BJ (cell line): ENCODE measurements at regions not wholly inside any gene's neighbourhood (a gene's known extent, or its start where the extent isn't known, plus 50 kb on each side); places are given as distances from the start of the nearest gene placed in this dataset.

Experiments used
- CTCF ChIA-PET: fragments of 350-600 bp; formaldehyde crosslinking; extraction: SDS; loops from one replicate; lab custom pipeline; 2021; ENCODE audit warnings: antibody characterized with exemption, inconsistent platforms; lab: Yijun Ruan, JAX
- POLR2A ChIA-PET: fragments of 300-600 bp; sonication (Branson Sonifier 250); formaldehyde crosslinking; extraction: SDS; loops from one replicate; lab custom pipeline; 2021; ENCODE audit warnings: antibody characterized with exemption; lab: Charles Lee
- DNase-seq: peaks from one replicate; pipeline ENCODE4 v3.0.0-alpha.2; 2011; ENCODE audit warnings: low read depth
- H3K27me3 ChIP-seq: 2 replicates; pipeline ENCODE4 v1.6.0; 2011; ENCODE audit warnings: low read length; ENCODE audit not compliant: control insufficient read depth, insufficient read depth
- H3K36me3 ChIP-seq: 2 replicates; pipeline ENCODE4 v1.5.1; 2011; ENCODE audit warnings: low read length; ENCODE audit not compliant: control insufficient read depth, insufficient read depth
- H3K4me3 ChIP-seq: 2 replicates; pipeline ENCODE4 v1.5.1; 2011; ENCODE audit warnings: low read depth, mild to moderate bottlenecking, control low read depth, low read length
- CTCF ChIP-seq: IDR thresholded peaks from 2 replicates; pipeline ENCODE4 v1.5.1; 2011; ENCODE audit warnings: low read depth, mild to moderate bottlenecking, control low read depth, inconsistent platforms, low read length, moderate library complexity; ENCODE audit not compliant: insufficient read depth

GRCh38 chr20:11186301-11187008, 512.7 kb upstream of the JAG1 start:
- CTCF ChIA-PET: interaction anchor here (0.8 kb wide), 1 partner anchor 512 kb away, joined by 3 read pairs; the partner anchor contains the start of gene JAG1
- no peak for DNase-seq

GRCh38 chr20:11188843-11189603, 515.2 kb upstream of the JAG1 start:
- no peaks in the 10 kb centered on the region for H3K27me3 ChIP-seq
- no peak for DNase-seq
- CTCF ChIA-PET: no interaction called here
- POLR2A ChIA-PET: no interaction called here
- no peaks in the 10 kb centered on the region for H3K36me3 ChIP-seq
- H3K4me3 ChIP-seq: no peak overlapping the region
- TF ChIP-seq CTCF: no peak

More at GRCh38 chr20:11186301-11187008, 512.7 kb upstream of the JAG1 start:
- POLR2A ChIA-PET: no interaction called here
- Histone ChIP-seq H3K4me3 (no peak overlapping the region), H3K36me3 (no peaks in the 10 kb centered on the region), H3K27me3 (no peaks in the 10 kb centered on the region)
- no peak for TF ChIP-seq CTCF

- ChIA-PET CTCF (no interaction called here), POLR2A (no interaction called here)
- Histone ChIP-seq H3K27me3 (no peaks in the 10 kb centered on the region), H3K36me3 (no peaks in the 10 kb centered on the region), H3K4me3 (no peak overlapping the region)
- DNase-seq: no peak
- TF ChIP-seq CTCF: no peak
These were observed 516.9 kb upstream of the JAG1 start for GRCh38 chr20:11190741-11191140.

GRCh38 chr20:11192106-11192505, 518.3 kb upstream of the JAG1 start:
- Histone ChIP-seq H3K27me3 (no peaks in the 10 kb centered on the region), H3K4me3 (no peak overlapping the region), H3K36me3 (no peaks in the 10 kb centered on the region)
- POLR2A ChIA-PET: no interaction called here
- CTCF ChIA-PET: no interaction called here
- no peak for TF ChIP-seq CTCF
- no peak for DNase-seq

GRCh38 chr20:11193241-11193640, 519.4 kb upstream of the JAG1 start:
- H3K27me3 ChIP-seq: no peaks in the 10 kb centered on the region
- TF ChIP-seq CTCF: no peak
- H3K36me3 ChIP-seq: no peaks in the 10 kb centered on the region
- POLR2A ChIA-PET: interaction anchor here (0.6 kb wide), 1 partner anchor 484 kb away, joined by 3 read pairs; no protein-coding TSS in a partner anchor
- CTCF ChIA-PET: interaction anchor here (3.5 kb wide), 1 partner anchor 12 kb away, joined by 17 read pairs; no protein-coding TSS in a partner anchor
- no peak overlapping the region for H3K4me3 ChIP-seq
- no peak for DNase-seq
